HepG2 (cell line): ENCODE measurements at regions not wholly inside any gene's neighbourhood (a gene's known extent, or its start where the extent isn't known, plus 50 kb on each side); places are given as distances from the start of the nearest gene placed in this dataset.

Experiments
- ATAC-seq: fragments of 200-7000 bp; cut with Tn5 transposase; 3 replicates; pipeline ENCODE4 v1.9.1; 2020; ENCODE audit warnings: mild to moderate bottlenecking, moderate library complexity
- BruUV-seq: library from RNA; stranded (reverse); fragments of 400-500 nt; replicated peaks from 2 replicates; lab custom pipeline; 2021; lab: Mats Ljungman, UMichigan
- CTCF ChIA-PET: fragments of 300-600 bp; formaldehyde crosslinking; extraction: SDS; loops from one replicate; lab custom pipeline; 2021; ENCODE audit warnings: low total read pairs, inconsistent platforms, low intra/inter-chr PET ratio; lab: Yijun Ruan, JAX
- POLR2A ChIA-PET: fragments of 350-600 bp; sonication (Branson Sonifier 250); formaldehyde crosslinking; loops from one replicate; lab custom pipeline; 2020; ENCODE audit warnings: antibody characterized with exemption, inconsistent platforms; lab: Yijun Ruan, JAX
- DNase-seq: peaks from one replicate; pipeline ENCODE4 v3.0.0-alpha.2; 2015; ENCODE audit warnings: low spot score
- FAIRE-seq: peaks from 3 replicates; lab custom pipeline; 2011; peaks lifted over from hg19 to GRCh38; lab: Jason Lieb, UNC
- H2AFZ ChIP-seq: one replicate; pipeline ENCODE4 v1.6.1; 2011; ENCODE audit warnings: low read length, inconsistent platforms
- H3K27ac ChIP-seq: fragments of 300-600 bp; 3 replicates; pipeline ENCODE4 v1.8.0; 2011; ENCODE audit warnings: mixed run types, mild to moderate bottlenecking, mixed read lengths, low read length, inconsistent platforms; ENCODE audit not compliant: insufficient read depth; ENCODE audit errors: extremely low read length
- H3K27me3 ChIP-seq, 2 experiments: fragments of 200-600 bp in 1 of 2; 2 replicates in 1 of 2; 3 replicates in 1 of 2; pipeline versions ENCODE4 v1.6.0 to v1.8.0; 2011; ENCODE audit warnings: low read length in 2 of 2, mild to moderate bottlenecking in 2 of 2, moderate library complexity in 2 of 2, inconsistent platforms in 1 of 2; ENCODE audit not compliant: insufficient read depth in 2 of 2, control insufficient read depth in 1 of 2
- H3K36me3 ChIP-seq, 2 experiments: fragments of 200-600 bp in 1 of 2; replicated peaks in 1 of 2; 2 replicates in 1 of 2; 3 replicates in 1 of 2; pipeline versions ENCODE4 v1.5.1 to v1.8.0; 2011; ENCODE audit warnings: low read length in 2 of 2, inconsistent platforms in 1 of 2; ENCODE audit not compliant: insufficient read depth in 2 of 2, control insufficient read depth in 1 of 2
- H3K4me1 ChIP-seq: 2 replicates; pipeline ENCODE4 v1.5.1; 2012; ENCODE audit warnings: low read length, inconsistent platforms; ENCODE audit not compliant: insufficient read depth
- H3K4me2 ChIP-seq: 2 replicates; pipeline ENCODE4 v1.6.0; 2011; ENCODE audit warnings: low read depth, low read length, inconsistent platforms
- H3K4me3 ChIP-seq, 3 experiments: fragments of 200-600 bp in 1 of 3; sonication (generic), shearing (Covaris generic) in 1 of 3; replicated peaks in 1 of 3; 2 replicates each; pipeline ENCODE4 v1.5.1; 2011 to 2016; ENCODE audit warnings: low read length in 3 of 3, inconsistent platforms in 2 of 3, low read depth in 2 of 3, mild to moderate bottlenecking in 2 of 3, control low read depth in 1 of 3, mixed read lengths in 1 of 3; ENCODE audit not compliant: insufficient read depth in 1 of 3
- H3K79me2 ChIP-seq: one replicate; pipeline ENCODE4 v1.6.1; 2011; ENCODE audit warnings: low read length, inconsistent platforms; ENCODE audit not compliant: insufficient read depth
- H3K9ac ChIP-seq: 2 replicates; pipeline ENCODE4 v1.6.0; 2011; ENCODE audit warnings: mild to moderate bottlenecking, low read depth, low read length, inconsistent platforms; ENCODE audit not compliant: insufficient read depth
- H3K9me3 ChIP-seq: 2 replicates; pipeline ENCODE4 v1.5.1; 2012; ENCODE audit warnings: mild to moderate bottlenecking, low read length
- H4K20me1 ChIP-seq: 2 replicates; pipeline ENCODE4 v1.6.0; 2011; ENCODE audit warnings: inconsistent platforms, mild to moderate bottlenecking, low read length, moderate library complexity; ENCODE audit not compliant: insufficient read depth
- ARID2 ChIP-seq: sonication (generic); formaldehyde crosslinking; IDR thresholded peaks from 2 replicates; pipeline ENCODE4 v1.8.1; 2022; ENCODE audit warnings: mild to moderate bottlenecking, missing genetic modification reagents, borderline replicate concordance
- ARNT ChIP-seq: fragments of 450-650 bp; IDR thresholded peaks from 2 replicates; pipeline ENCODE4 v1.6.1; 2017
- MAFF ChIP-seq: IDR thresholded peaks from 2 replicates; pipeline ENCODE4 v1.6.1; 2011; ENCODE audit warnings: low read depth, low read length, improper control_type of control experiment
- MAFG ChIP-seq: sonication (generic); formaldehyde crosslinking; IDR thresholded peaks from 2 replicates; pipeline ENCODE4 v1.5.1; 2020; ENCODE audit warnings: mild to moderate bottlenecking, missing genetic modification reagents
- MXD1 ChIP-seq: sonication (generic); formaldehyde crosslinking; IDR thresholded peaks from 2 replicates; pipeline ENCODE4 v1.4.0; 2020; ENCODE audit warnings: mild to moderate bottlenecking, missing genetic modification reagents
- ONECUT2 ChIP-seq: sonication (generic); formaldehyde crosslinking; IDR thresholded peaks from 2 replicates; pipeline ENCODE4 v1.4.0; 2020; ENCODE audit warnings: missing genetic modification reagents
- POGZ ChIP-seq: sonication (generic); formaldehyde crosslinking; IDR thresholded peaks from 2 replicates; pipeline ENCODE4 v1.4.0; 2020; ENCODE audit warnings: mild to moderate bottlenecking, missing genetic modification reagents
- TBP ChIP-seq: sonication (generic); formaldehyde crosslinking; IDR thresholded peaks from 2 replicates; pipeline ENCODE4 v1.5.0; 2020; ENCODE audit warnings: missing genetic modification reagents
- ZBTB1 ChIP-seq: sonication (generic); formaldehyde crosslinking; IDR thresholded peaks from 2 replicates; pipeline ENCODE4 v1.4.0; 2020; ENCODE audit warnings: missing genetic modification reagents, borderline replicate concordance
- ZFP36 ChIP-seq: fragments of 150-350 bp; IDR thresholded peaks from 2 replicates; pipeline ENCODE4 v1.6.1; 2018; ENCODE audit warnings: borderline replicate concordance, low read length, low read depth; ENCODE audit not compliant: partially characterized antibody
- ZNF138 ChIP-seq: sonication (generic); formaldehyde crosslinking; IDR thresholded peaks from 2 replicates; pipeline ENCODE4 v1.5.0; 2020; ENCODE audit warnings: mild to moderate bottlenecking, low read depth, missing genetic modification reagents
- ZNF18 ChIP-seq: sonication (generic); formaldehyde crosslinking; IDR thresholded peaks from 2 replicates; pipeline ENCODE4 v1.8.0; 2022; ENCODE audit warnings: mild to moderate bottlenecking, missing genetic modification reagents; ENCODE audit not compliant: insufficient replicate concordance
- ZNF446 ChIP-seq: sonication (generic); formaldehyde crosslinking; IDR thresholded peaks from 2 replicates; pipeline ENCODE4 v1.5.0; 2020; ENCODE audit warnings: mild to moderate bottlenecking, missing genetic modification reagents
- ZNF549 ChIP-seq: sonication (generic); formaldehyde crosslinking; IDR thresholded peaks from 2 replicates; pipeline ENCODE4 v1.5.0; 2020; ENCODE audit warnings: missing genetic modification reagents
- WGBS: methylation state at CpG from one replicate; pipeline ENCODE4 v1.1.6; 2017; ENCODE audit warnings: low lambda C conversion rate; 5-methylcytosine and 5-hydroxymethylcytosine counted together
- in situ Hi-C: cut with HindIII; loops from 2 replicates; pipeline ENCODE4 v1.10.0; 2017; ENCODE audit warnings: low pct_unique_long_range_greater_than_20kb; ENCODE audit not compliant: extremely low pct_ligation_motif_present
- intact Hi-C: fragments of 100-400 bp; cut with micrococcal nuclease; formaldehyde crosslinking; loops from one replicate; pipeline ENCODE4 v1.10.0; 2022; ENCODE audit not compliant: unreplicated experiment
- TF ChIP-seq, protein P1 (sequence below): sonication (generic); formaldehyde crosslinking; IDR thresholded peaks from 2 replicates; pipeline ENCODE4; 2020; ENCODE audit warnings: missing genetic modification reagents, mild to moderate bottlenecking, borderline replicate concordance
- TF ChIP-seq, protein P2 (sequence below): sonication (generic); formaldehyde crosslinking; IDR thresholded peaks from 2 replicates; pipeline ENCODE4 v1.8.1; 2023; ENCODE audit warnings: missing genetic modification reagents, mild to moderate bottlenecking, borderline replicate concordance

- no peak for TF ChIP-seq ZFP36
- no peak for TF ChIP-seq ZNF138 (CRISPR knock-in tag)
- TF ChIP-seq, all 625 proteins: peak for 0
Measured at GRCh38 chr1:63074321-63074720, 248.0 kb upstream of the FOXD3 start (continued).

GRCh38 chr1:63082766-63083165 is 239.6 kb upstream of the FOXD3 start:
- Histone ChIP-seq H3K4me2 (no peak overlapping the region), H2AFZ (no peak overlapping the region), H3K4me1 (no peaks in the 10 kb centered on the region), H3K4me3 (no peak overlapping the region), H3K36me3 (no peaks in the 10 kb centered on the region), H4K20me1 (no peaks in the 10 kb centered on the region), H3K27me3 (no peaks in the 10 kb centered on the region; a peak in 2 of 5 replicates), H3K9me3 (no peaks in the 10 kb centered on the region), H3K9ac (no peak overlapping the region), H3K79me2 (no peaks in the 10 kb centered on the region), H3K27ac (no peak overlapping the region)
- in situ Hi-C loops (no loop called here), intact Hi-C loops (no loop called here)
- ChIA-PET CTCF (no interaction called here), POLR2A (no interaction called here)
- FAIRE-seq (no peak), DNase-seq (no peak), ATAC-seq (no peak)
- BruUV-seq: no TSS peak
- WGBS: 31% methylated on average over 3 of the region's 3 CpGs
- TF ChIP-seq ZNF549 (no peak), MAFG (CRISPR knock-in tag) (no peak), ZNF18 (no peak), ZBTB1 (CRISPR knock-in tag) (no peak), ARID2 (CRISPR knock-in tag) (no peak), TBP (CRISPR knock-in tag) (no peak), MXD1 (CRISPR knock-in tag) (no peak), POGZ (no peak), ONECUT2 (CRISPR knock-in tag) (no peak), ZNF446 (no peak), ARNT (no peak), MAFF (no peak)
- TF ChIP-seq, protein P1, sequence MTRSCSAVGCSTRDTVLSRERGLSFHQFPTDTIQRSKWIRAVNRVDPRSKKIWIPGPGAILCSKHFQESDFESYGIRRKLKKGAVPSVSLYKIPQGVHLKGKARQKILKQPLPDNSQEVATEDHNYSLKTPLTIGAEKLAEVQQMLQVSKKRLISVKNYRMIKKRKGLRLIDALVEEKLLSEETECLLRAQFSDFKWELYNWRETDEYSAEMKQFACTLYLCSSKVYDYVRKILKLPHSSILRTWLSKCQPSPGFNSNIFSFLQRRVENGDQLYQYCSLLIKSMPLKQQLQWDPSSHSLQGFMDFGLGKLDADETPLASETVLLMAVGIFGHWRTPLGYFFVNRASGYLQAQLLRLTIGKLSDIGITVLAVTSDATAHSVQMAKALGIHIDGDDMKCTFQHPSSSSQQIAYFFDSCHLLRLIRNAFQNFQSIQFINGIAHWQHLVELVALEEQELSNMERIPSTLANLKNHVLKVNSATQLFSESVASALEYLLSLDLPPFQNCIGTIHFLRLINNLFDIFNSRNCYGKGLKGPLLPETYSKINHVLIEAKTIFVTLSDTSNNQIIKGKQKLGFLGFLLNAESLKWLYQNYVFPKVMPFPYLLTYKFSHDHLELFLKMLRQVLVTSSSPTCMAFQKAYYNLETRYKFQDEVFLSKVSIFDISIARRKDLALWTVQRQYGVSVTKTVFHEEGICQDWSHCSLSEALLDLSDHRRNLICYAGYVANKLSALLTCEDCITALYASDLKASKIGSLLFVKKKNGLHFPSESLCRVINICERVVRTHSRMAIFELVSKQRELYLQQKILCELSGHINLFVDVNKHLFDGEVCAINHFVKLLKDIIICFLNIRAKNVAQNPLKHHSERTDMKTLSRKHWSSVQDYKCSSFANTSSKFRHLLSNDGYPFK (CRISPR knock-in tag): no peak
- TF ChIP-seq, protein P2, sequence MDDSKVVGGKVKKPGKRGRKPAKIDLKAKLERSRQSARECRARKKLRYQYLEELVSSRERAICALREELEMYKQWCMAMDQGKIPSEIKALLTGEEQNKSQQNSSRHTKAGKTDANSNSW (CRISPR knock-in tag): no peak
